ENCODE measurements at regions not wholly inside any gene's neighbourhood (a gene's known extent, or its start where the extent isn't known, plus 50 kb on each side); places are given as distances from the start of the nearest gene placed in this dataset.

DNA sequence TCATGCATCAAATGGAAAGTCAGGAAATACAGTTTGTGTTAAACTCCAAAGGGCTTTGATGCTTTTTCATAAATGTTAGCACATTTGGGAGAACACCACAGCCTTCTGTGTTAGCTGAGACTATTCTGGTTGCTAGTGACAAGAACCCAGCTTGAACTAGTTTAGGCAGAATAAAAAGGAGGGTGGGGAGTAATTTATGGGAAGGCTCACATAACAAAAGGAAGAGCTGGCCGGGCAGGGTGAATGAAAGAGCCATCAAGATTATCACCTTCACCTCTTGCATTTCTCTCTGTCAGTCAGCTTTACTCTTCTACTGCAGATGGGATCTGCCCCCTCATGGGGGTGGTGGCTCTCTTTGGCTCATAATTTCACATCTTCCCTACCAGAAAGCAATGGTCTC is 75.4 kb upstream of the VTCN1 start:
- no peak overlapping the region for H4K8ac ChIP-seq (ENCODE audit: extremely low read depth, insufficient read depth, low read length)
- no peak overlapping the region for H3K9ac ChIP-seq (replicated peaks in 1 of 4; ENCODE audit: extremely low read depth in 1 of 4, low read depth in 3 of 4, low read length in 3 of 4)
- no peaks in the 10 kb centered on the region for H3K4me1 ChIP-seq (replicated peaks in 1 of 4; ENCODE audit: control insufficient read depth in 3 of 4, insufficient read depth in 4 of 4, low read length in 3 of 4)
- no peak overlapping the region for H3K4ac ChIP-seq (replicated peaks; ENCODE audit: insufficient read length, low read depth, low read length)
- H2BK120ac ChIP-seq (replicated peaks; ENCODE audit: low read depth, low read length), result no peak overlapping the region
- no peak overlapping the region for H3K27ac ChIP-seq (ENCODE audit: low read depth, low read length)
- no peak for FAIRE-seq
- TF ChIP-seq CREB1 (IDR thresholded peaks at IDR 0.05) (no peak), FOSL1 (IDR thresholded peaks at IDR 0.05; ENCODE audit: insufficient read depth, low read depth, low read length) (no peak), RAD21 (IDR thresholded peaks at IDR 0.05 in 1 of 2, conservative IDR thresholded peaks at IDR 0.05 in 1 of 2; ENCODE audit: low read depth in 2 of 2, low read length in 2 of 2) (peak in 1 of 2 experiments; percentile 15; a peak in 1 of 4 replicates)
- H3K14ac ChIP-seq (ENCODE audit: insufficient read length), result no peak overlapping the region
- no peak overlapping the region for H3K4me2 ChIP-seq (ENCODE audit: insufficient read depth in 1 of 2, low read depth in 2 of 2, low read length in 2 of 2)
- H3K56ac ChIP-seq (replicated peaks; ENCODE audit: insufficient read length, low read depth, low read length), result no peak overlapping the region
- H3K9me3 ChIP-seq (ENCODE audit: insufficient read depth in 2 of 2, low read depth in 1 of 2, low read length in 1 of 2), result no peaks in the 10 kb centered on the region
- H4K20me1 ChIP-seq (replicated peaks in 1 of 2; ENCODE audit: control insufficient read depth in 1 of 2, insufficient read depth in 2 of 2, low read length in 2 of 2), result no peaks in the 10 kb centered on the region
- H3K79me1 ChIP-seq (ENCODE audit: low read depth, low read length), result no peaks in the 10 kb centered on the region
- H4K91ac ChIP-seq (replicated peaks; ENCODE audit: insufficient read length, low read length), result no peak overlapping the region
- H2BK12ac ChIP-seq (ENCODE audit: low read depth, low read length), result no peak overlapping the region
- H3K36me3 ChIP-seq (ENCODE audit: control insufficient read depth in 2 of 4, insufficient read depth in 4 of 4, low read length in 3 of 4), result no peaks in the 10 kb centered on the region
- no peaks in the 10 kb centered on the region for H3K23me2 ChIP-seq (ENCODE audit: low read depth, low read length)
- H3K4me3 ChIP-seq (ENCODE audit: extremely low read depth in 1 of 4, insufficient read depth in 2 of 4, low read depth in 3 of 4, low read length in 4 of 4), result no peak overlapping the region
- H3K27me3 ChIP-seq (replicated peaks in 1 of 4; ENCODE audit: control insufficient read depth in 3 of 4, extremely low read depth in 1 of 4, insufficient read depth in 3 of 4, low read length in 3 of 4), result no peaks in the 10 kb centered on the region
- POLR2A ChIA-PET (ENCODE audit: partially characterized antibody), result interaction anchor here (0.9 to 1.3 kb wide), 3 partner anchors 163 to 187 kb away, joined by 3 read pairs; no protein-coding TSS in a partner anchor
- WGBS, 2 experiments (ENCODE audit: extremely low coverage in 1 of 2, insufficient coverage in 1 of 2, insufficient read length in 1 of 2, insufficient replicate concordance in 2 of 2, low coverage in 1 of 2, low lambda C conversion rate in 2 of 2, missing lambda C conversion rate in 1 of 2), result 50% methylated on average over 1 of the region's 1 CpG; no CpG with 5 or more reads in 1 of the 2 experiments
- no peak overlapping the region for H2AK5ac ChIP-seq (ENCODE audit: low read depth, low read length)
- H2BK15ac ChIP-seq (ENCODE audit: low read length), result no peak overlapping the region
- CTCF ChIA-PET (ENCODE audit: partially characterized antibody), result interaction anchor here (1.0 to 5.0 kb wide), 14 partner anchors 10 to 266 kb away, joined by 3 to 114 read pairs (median 14); partner anchors contain the start of gene TRIM45
- DNase-seq (ENCODE audit: low read depth in 1 of 2, low spot score in 2 of 2), result no peak
- no peak overlapping the region for H2BK20ac ChIP-seq (ENCODE audit: low read length)
- no peak overlapping the region for H3K18ac ChIP-seq (ENCODE audit: extremely low read depth, low read length)
- H2AFZ ChIP-seq (ENCODE audit: low read length), result no peak overlapping the region
- H4K5ac ChIP-seq (ENCODE audit: insufficient read length, low read depth, low read length), result no peak overlapping the region
- no peak overlapping the region for H2BK5ac ChIP-seq (ENCODE audit: low read depth, low read length)
- no peaks in the 10 kb centered on the region for H3K79me2 ChIP-seq (ENCODE audit: control insufficient read depth in 1 of 2, insufficient read depth in 2 of 2, low read length in 2 of 2)
- H3K23ac ChIP-seq (ENCODE audit: insufficient read length), result no peak overlapping the region
